ENCODE measurements at regions not wholly inside any gene's neighbourhood (a gene's known extent, or its start where the extent isn't known, plus 50 kb on each side); places are given as distances from the start of the nearest gene placed in this dataset.
A peak's percentile ranks its signal among the peaks of the same experiment; 100 is the strongest.

- no peak for DNase-seq (ENCODE audit: low spot score)
These were observed 109.7 kb downstream of the TMTC3 start for GRCh38 chr12:88251798-88252197.

- no peak for DNase-seq (ENCODE audit: low spot score)
These were observed 111.4 kb downstream of the TMTC3 start for GRCh38 chr12:88253371-88253978.

GRCh38 chr12:88255224-88255623 lies 113.1 kb downstream of the TMTC3 start:
- DNase-seq (ENCODE audit: low spot score) = no peak

GRCh38 chr12:88255847-88256246 lies 113.7 kb downstream of the TMTC3 start:
- no peak for DNase-seq (ENCODE audit: low spot score)

- no peak for DNase-seq (ENCODE audit: low spot score)
These were observed 116.3 kb downstream of the TMTC3 start for GRCh38 chr12:88258396-88258795.

- DNase-seq (ENCODE audit: low spot score) = no peak
These were observed 124.8 kb downstream of the TMTC3 start for GRCh38 chr12:88266806-88267360.

GRCh38 chr12:88267630-88268029 lies 125.5 kb downstream of the TMTC3 start:
- DNase-seq (ENCODE audit: low spot score) = no peak

- no peak for DNase-seq (ENCODE audit: low spot score)
These were observed 130.3 kb downstream of the TMTC3 start for GRCh38 chr12:88272456-88272855.

GRCh38 chr12:88273450-88273849 lies 131.3 kb downstream of the TMTC3 start:
- DNase-seq (ENCODE audit: low spot score) = no peak

- DNase-seq (ENCODE audit: low spot score) = no peak
These were observed 131.8 kb downstream of the TMTC3 start for GRCh38 chr12:88273875-88274274.

GRCh38 chr12:88291498-88292131 lies 149.5 kb downstream of the TMTC3 start:
- DNase-seq (ENCODE audit: low spot score) = no peak

- no peak for DNase-seq (ENCODE audit: low spot score)
These were observed 156.0 kb downstream of the TMTC3 start for GRCh38 chr12:88298014-88298682.

GRCh38 chr12:88298761-88299242 lies 156.7 kb downstream of the TMTC3 start:
- DNase-seq (ENCODE audit: low spot score) = peak; percentile 77

GRCh38 chr12:88299567-88300101 lies 157.5 kb downstream of the TMTC3 start:
- DNase-seq (ENCODE audit: low spot score) = peak; percentile 95

- no peak for DNase-seq (ENCODE audit: low spot score)
These were observed 158.8 kb downstream of the TMTC3 start for GRCh38 chr12:88300931-88301330.

- DNase-seq (ENCODE audit: low spot score) = no peak
These were observed 161.2 kb downstream of the TMTC3 start for GRCh38 chr12:88303335-88303734.

- no peak for DNase-seq (ENCODE audit: low spot score)
These were observed 163.3 kb downstream of the TMTC3 start for GRCh38 chr12:88305254-88305890.

- DNase-seq (ENCODE audit: low spot score) = no peak
These were observed 164.5 kb downstream of the TMTC3 start for GRCh38 chr12:88306471-88307069.

GRCh38 chr12:88307961-88308360 lies 165.9 kb downstream of the TMTC3 start:
- DNase-seq (ENCODE audit: low spot score) = no peak

GRCh38 chr12:88308825-88309224 lies 166.7 kb downstream of the TMTC3 start:
- no peak for DNase-seq (ENCODE audit: low spot score)

GRCh38 chr12:88309546-88309945 lies 167.4 kb downstream of the TMTC3 start:
- no peak for DNase-seq (ENCODE audit: low spot score)

- DNase-seq (ENCODE audit: low spot score) = no peak
These were observed 168.0 kb downstream of the TMTC3 start for GRCh38 chr12:88310069-88310468.
